IPS-18c (cell line): ENCODE measurements at regions not wholly inside any gene's neighbourhood (a gene's known extent, or its start where the extent isn't known, plus 50 kb on each side); places are given as distances from the start of the nearest gene placed in this dataset.
"Not testable (repeated sequence)": the region's sequence is repeated elsewhere in the genome, so short reads cannot be mapped to it uniquely, and the experiment has no call there.

Experiments
- H3K4me3 ChIP-seq: 2 replicates; pipeline ENCODE4 v1.7.0; 2013; ENCODE audit warnings: low read depth, mild to moderate bottlenecking, low read length, moderate library complexity; ENCODE audit not compliant: insufficient read depth
- H3K9me3 ChIP-seq: one replicate; pipeline ENCODE4 v1.6.1; 2013; ENCODE audit warnings: mild to moderate bottlenecking, low read length, moderate library complexity; ENCODE audit not compliant: control insufficient read depth, insufficient read depth

- Histone ChIP-seq H3K4me3 (no peak overlapping the region), H3K9me3 (no peaks in the 10 kb centered on the region)
These were observed 169.7 kb upstream of the PHYHIPL start for GRCh38 chr10:59006511-59007306.

- Histone ChIP-seq H3K9me3 (no peaks in the 10 kb centered on the region), H3K4me3 (no peak overlapping the region)
These were observed 169.0 kb upstream of the PHYHIPL start for GRCh38 chr10:59007307-59008025.

- H3K4me3 ChIP-seq = no peak overlapping the region
- H3K9me3 ChIP-seq = no peaks in the 10 kb centered on the region
These were observed 168.0 kb upstream of the PHYHIPL start for GRCh38 chr10:59008452-59008851.

GRCh38 chr10:59011972-59012632 lies 164.3 kb upstream of the PHYHIPL start:
- H3K9me3 ChIP-seq = no peaks in the 10 kb centered on the region
- H3K4me3 ChIP-seq = no peak overlapping the region

GRCh38 chr10:59012839-59013238 lies 163.6 kb upstream of the PHYHIPL start:
- no peak overlapping the region for H3K4me3 ChIP-seq
- H3K9me3 ChIP-seq = no peaks in the 10 kb centered on the region

GRCh38 chr10:59016043-59016442 lies 160.4 kb upstream of the PHYHIPL start:
- no peak overlapping the region for H3K4me3 ChIP-seq
- H3K9me3 ChIP-seq = no peaks in the 10 kb centered on the region

- H3K9me3 ChIP-seq = no peaks in the 10 kb centered on the region
- H3K4me3 ChIP-seq = no peak overlapping the region
These were observed 157.5 kb upstream of the PHYHIPL start for GRCh38 chr10:59018977-59019376.

- H3K9me3 ChIP-seq = no peaks in the 10 kb centered on the region
- H3K4me3 ChIP-seq = no peak overlapping the region
These were observed 156.8 kb upstream of the PHYHIPL start for GRCh38 chr10:59019603-59020002.

- Histone ChIP-seq H3K4me3 (no peak overlapping the region), H3K9me3 (no peaks in the 10 kb centered on the region)
These were observed 155.9 kb upstream of the PHYHIPL start for GRCh38 chr10:59020502-59020901.

GRCh38 chr10:59025981-59026765 lies 150.3 kb upstream of the PHYHIPL start:
- Histone ChIP-seq H3K9me3 (no peaks in the 10 kb centered on the region), H3K4me3 (no peak overlapping the region)

- H3K4me3 ChIP-seq = no peak overlapping the region
- no peaks in the 10 kb centered on the region for H3K9me3 ChIP-seq
These were observed 148.3 kb upstream of the PHYHIPL start for GRCh38 chr10:59027975-59028655.

GRCh38 chr10:59033622-59034021 lies 142.8 kb upstream of the PHYHIPL start:
- no peaks in the 10 kb centered on the region for H3K9me3 ChIP-seq
- H3K4me3 ChIP-seq = no peak overlapping the region

- Histone ChIP-seq H3K4me3 (no peak overlapping the region), H3K9me3 (no peaks in the 10 kb centered on the region)
These were observed 140.0 kb upstream of the PHYHIPL start for GRCh38 chr10:59036311-59037017.

- Histone ChIP-seq H3K9me3 (no peaks in the 10 kb centered on the region), H3K4me3 (no peak overlapping the region)
These were observed 139.4 kb upstream of the PHYHIPL start for GRCh38 chr10:59037018-59037389.

- Histone ChIP-seq H3K4me3 (no peak overlapping the region), H3K9me3 (no peaks in the 10 kb centered on the region)
These were observed 138.9 kb upstream of the PHYHIPL start for GRCh38 chr10:59037506-59037905.

GRCh38 chr10:59043358-59043757 lies 133.1 kb upstream of the PHYHIPL start:
- H3K9me3 ChIP-seq, H3K4me3 ChIP-seq: not testable (repeated sequence)
